ENCODE measurements at regions not wholly inside any gene's neighbourhood (a gene's known extent, or its start where the extent isn't known, plus 50 kb on each side); places are given as distances from the start of the nearest gene placed in this dataset.
"Not testable (repeated sequence)": the region's sequence is repeated elsewhere in the genome, so short reads cannot be mapped to it uniquely, and the experiment has no call there.

DNA sequence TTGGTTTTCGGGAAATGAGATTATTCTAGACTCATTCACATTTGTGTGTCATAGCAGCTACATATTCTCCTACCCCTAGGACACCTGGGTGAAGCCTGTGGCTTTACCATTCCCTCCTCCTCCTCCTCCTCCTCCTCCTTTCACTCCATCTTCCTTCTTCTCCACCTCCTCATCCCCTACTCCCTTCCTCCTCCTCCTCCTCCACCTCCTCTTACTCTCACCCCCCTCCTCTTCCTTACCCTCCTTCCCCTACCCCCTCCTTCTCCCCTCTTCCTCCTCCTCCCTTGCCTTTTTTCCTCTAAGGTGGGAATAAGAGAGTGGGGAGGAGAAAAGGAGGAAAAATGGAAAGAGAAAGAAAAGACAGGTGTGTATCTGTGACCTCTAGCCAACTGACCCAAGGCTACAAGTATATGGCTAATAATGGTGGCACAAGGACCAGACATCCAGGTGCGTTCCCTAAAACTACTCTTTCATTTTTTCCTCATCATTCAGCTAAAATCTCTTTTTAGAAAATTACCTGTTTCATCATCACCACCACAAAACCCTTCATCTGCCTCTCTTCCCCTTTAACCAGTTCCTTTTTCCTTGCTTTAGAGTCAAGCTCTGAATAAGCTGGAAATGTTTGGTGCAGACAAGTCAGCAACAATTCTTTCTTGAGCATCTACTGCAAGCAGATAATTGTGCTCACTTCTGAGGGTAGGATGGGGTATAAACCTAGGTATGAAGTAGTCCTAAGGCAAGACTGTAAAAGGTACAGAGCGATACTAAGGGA, 149.8 kb upstream of the FOXN3 start:
- no peak for DNase-seq

DNA sequence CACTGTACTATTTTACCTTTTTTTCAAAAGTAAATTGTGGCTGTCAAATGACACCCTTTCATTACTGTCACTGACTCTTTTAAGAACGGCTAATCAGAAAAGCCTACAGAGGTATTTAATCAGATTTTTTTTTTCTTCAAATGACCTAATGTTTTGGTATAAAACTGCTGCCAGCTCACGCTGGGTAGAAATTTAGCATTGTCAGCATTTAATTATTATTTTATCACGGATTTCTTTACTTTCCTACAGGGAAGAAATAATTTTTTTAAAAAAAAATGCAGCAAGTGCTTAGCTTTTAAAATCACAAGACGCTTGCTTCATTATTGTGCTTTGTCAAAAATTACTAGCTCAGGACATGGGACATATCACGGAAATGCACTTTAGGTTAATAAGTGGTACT, 149.1 kb upstream of the FOXN3 start:
- DNase-seq: no peak

DNA sequence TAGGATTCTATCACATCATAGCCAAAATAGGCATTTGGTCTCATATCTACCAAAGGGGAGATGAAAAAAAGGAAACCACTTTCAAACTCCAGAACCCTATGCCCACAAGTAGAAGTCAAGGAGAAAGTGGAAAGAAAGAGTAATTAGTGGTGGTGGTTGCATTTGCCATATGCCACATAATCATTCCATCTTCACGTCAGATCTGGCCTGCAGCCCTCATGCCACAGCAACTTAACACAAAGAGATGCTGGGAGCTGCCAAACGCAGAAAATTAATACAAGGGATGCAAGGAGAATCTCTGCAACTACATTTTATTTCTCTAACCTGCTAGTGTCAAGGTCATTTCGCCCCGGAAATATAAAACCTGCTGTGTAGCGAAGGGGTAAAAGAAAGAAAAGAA, 148.6 kb upstream of the FOXN3 start:
- no peak for DNase-seq

DNA sequence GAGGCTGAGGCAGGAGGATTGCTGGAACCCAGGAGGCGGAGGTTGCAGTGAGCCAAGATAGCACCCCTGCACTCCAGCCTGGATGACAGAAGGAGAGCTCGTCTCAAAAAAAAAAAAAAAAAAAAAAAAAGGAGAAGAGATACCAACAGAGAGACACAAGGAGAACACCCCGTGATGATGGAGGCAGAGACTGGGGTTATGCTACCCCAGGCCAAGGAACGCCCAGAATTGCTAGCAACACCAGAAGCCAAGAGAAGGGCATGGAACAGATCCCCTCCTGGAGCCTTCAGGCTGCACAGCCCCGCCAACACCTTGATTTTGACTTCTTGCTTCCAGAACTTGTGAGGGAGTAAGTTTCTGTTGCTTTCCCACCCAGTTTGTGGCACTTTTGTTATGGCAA, 148.0 kb upstream of the FOXN3 start:
- DNase-seq: no peak

DNA sequence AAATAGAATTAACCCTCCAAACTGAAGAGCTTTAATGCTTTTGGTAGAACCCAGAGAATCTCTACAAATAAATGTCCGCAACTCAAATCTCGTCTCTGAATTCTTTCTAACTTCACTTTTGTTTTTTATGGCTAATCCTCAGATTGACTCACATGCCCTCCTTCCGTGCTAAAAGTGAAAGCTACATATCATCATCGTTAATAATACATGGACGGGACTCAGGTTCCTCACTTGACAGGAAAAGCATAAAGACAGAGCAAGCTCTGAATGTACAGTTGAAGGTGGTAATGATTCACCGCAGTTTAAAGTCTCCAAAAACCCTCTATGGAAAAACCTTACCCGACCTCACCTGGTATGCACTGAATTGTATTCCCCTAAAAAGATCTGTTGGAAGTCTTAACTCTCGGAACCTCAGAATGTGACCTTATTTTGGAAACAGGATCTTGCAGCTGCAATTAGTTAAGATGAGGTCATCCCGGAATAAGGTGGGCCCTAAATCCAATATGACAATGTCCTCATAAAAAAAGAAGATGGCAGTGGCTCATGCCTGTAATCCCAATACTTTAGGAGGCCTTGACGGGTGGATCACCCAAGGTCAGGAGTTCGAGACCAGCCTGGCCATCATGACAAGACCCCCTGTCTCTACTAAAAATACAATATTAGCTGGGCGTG, 147.4 kb upstream of the FOXN3 start:
- DNase-seq: no peak

DNA sequence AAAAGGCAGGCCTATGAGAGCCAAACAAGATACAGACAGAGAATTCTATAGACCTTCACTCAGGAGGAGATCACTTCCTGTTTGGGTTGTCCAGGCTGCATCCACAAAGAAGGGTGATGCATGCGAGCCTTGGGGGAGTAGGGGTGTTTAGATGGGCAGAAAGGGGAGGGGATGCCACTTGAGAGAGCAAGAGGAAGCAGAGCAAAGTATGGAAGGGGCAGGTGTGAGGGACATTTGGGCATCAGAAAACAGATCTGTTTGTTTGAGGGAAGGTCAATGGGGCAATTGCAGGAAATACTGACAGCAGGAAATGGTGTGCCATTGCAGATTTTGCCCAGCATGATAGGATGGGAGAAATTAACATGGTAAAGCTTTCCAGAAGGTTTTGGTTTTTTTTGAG, 146.4 kb upstream of the FOXN3 start:
- no peak for DNase-seq

DNA sequence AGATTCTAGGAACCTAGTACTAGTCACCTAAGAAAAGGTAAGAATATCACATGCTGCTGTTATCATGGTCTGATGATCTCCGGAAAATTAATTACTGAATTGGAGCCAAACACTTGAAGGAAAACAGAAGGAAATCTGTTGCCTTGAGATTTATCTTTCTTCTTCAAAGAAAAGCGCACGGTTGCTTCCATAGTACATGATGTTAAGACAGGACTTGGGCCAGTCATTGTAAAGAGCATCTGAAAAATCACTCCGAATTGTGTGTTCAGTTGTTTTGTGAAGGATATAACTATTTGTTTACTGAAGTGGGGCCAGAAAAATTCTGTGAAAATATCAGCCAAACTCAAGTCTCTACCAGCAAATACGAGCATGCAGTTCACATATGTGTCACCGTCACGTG, 134.9 kb upstream of the FOXN3 start:
- no peak for DNase-seq

DNA sequence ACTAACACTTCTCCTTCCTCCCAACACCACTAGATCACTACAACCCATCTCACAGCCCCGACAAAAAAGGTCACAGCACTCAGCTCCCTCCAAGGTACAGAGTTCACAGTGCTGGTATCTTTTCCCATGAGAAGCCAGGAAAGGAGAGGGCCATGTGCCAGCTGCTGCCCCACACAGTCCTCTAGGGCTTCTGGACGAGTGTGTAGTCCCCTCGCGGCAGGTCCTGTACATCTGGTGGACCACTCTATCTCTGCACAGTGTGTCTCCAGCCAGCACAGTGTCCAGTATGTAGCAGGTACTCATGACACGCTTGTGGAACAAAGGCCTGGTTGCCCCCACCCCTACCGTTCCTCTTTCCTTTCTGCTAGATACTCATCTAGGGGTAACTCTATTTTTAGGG, 134.4 kb upstream of the FOXN3 start:
- DNase-seq: no peak

DNA sequence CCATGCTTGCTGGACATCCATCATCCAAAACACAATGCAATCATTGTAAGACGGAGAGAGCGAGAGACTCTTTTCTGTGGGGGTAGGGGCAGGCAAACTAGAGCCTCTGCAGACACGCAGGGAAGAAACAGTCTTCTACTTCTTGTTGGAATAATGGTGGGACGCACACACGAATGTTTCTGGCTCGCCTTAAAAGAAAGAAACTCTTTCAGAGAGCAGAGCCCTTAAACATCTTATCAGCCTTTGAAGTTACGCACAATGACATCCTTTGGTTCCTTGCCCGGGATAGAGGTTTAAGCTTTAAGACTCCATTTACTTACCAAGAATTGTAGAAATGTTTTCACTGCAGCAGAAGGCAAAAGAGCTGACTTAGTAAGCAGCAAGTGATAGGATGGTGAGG, 133.8 kb upstream of the FOXN3 start:
- no peak for DNase-seq

DNA sequence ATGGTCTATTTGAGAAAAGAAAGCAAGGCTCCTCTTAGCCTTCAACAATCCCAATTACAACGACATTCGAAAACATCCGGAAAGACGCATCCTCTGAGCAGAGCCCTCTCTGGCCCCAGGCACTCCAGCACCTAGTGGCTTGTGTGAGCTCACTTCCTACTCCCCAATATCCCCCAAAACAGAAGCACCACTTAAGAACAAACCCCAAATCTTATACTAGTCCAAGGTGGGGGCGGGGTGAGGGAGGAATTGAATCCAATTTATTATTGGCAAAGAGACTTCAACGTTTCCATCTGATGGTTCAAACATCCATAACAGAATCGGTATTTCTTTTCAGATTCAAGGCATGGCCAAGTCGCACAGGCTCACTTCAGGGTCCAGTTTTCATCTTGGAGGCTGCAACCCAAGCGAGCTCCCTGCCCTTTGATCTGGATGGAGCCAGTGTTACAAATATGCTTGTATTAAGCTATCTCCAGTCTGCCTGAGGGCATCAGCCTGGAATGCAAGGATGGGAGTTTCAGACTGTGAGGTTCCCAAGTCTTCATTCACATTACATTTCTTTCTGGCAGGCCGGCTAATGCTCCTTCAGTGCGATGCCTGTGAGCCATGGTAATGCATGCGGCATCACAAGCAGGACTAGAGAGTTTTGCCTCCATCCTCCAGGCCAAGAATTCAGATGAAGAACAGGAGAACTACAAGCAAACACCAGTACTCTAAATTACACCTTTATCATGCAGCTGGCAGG, 132.5 kb upstream of the FOXN3 start:
- no peak for DNase-seq

DNA sequence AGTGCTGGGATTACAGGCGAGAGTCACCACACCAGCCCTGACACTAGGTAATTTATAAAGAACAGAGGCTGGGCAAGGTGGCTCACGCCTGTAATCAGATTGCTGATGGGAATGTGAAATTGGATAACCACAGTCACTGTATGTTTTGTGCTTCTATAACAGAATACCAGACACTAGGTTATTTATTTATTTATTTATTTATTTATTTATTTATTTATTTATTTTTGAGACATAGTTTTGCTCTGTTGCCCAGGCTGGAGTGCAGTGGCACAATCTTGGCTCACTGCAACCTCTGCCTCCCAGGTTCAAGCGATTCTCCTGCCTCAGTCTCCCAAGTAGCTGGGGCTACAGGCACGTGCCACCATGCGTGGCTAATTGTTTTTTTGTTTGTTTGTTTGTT, 130.0 kb upstream of the FOXN3 start:
- not testable (repeated sequence) for DNase-seq

DNA sequence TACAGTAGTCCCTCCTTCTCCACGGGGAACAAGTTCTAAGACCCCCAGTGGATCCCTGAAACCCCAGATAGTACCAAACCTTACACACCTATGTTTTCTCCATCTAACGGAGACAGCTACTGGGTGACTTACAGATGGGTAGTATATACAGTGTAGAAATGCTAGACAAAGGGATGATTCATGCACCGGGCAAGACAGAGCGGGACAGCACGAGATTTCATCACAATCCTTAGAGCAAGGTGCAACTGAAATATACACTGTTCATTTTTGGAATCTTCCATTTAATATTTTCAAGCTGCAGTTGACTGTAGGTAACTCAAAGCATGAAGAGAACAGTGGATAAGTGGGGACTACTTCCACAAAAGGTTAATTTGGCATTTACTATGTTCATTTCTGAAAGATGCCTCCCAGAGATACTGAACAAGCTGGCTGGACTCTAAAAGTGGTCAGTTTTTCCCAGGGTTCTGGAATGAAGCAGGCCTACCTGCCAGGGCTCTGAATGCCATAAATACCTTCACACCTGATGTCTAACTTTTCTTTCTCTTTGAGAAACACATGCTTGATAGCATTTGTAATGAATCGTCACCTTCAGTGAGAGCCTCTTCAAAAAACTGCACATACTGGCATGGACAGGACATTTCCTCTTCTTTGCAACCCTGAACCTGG, 127.7 kb upstream of the FOXN3 start:
- no peak for DNase-seq

DNA sequence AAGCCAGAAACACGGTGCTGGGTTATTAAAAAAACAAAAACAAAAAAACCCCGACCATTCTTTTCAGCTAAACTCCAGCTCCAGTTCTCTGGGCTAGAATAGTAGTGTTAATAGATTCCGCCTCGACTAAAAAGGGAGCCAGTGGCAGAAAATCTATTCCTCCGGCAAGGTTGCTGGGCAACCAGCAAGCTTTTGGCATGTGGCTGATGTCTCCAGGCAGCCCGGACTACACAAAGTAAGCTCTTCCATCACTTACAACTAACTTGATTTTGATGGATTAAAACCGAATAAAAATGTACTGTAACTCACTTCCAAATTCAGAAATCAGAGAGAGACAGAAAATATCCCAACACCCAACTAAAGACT, 126.4 kb upstream of the FOXN3 start:
- DNase-seq: peak; percentile 67

DNA sequence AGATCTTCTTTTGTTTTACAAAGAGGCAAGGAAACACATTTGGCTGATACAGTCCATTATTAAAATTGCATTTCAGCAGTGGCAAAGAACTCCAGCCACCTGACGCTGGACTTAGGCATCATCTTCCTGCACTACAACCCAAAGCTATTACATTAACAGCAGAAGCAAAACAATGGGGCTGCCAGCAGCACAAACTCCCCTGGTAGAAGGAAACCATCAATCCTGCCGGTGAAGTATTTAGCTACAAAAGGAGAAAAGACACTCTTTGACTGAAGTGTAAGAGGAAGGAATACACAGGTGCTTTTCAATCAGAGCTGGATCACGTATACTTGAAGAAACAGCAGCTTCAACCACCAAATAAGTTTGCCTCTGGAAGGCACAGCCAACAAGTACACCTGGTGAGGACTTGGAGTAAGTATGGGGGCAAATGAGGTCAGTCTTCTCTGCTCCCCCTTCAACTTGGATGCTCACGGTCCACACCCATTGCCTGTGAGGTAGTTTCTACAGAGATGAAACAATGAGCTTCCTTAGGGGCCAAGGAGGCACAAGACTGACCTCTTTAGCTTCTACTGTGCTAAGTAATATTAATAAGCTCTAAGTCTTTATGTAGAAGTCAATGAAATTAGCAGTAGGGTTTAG, 125.9 kb upstream of the FOXN3 start:
- DNase-seq: no peak

DNA sequence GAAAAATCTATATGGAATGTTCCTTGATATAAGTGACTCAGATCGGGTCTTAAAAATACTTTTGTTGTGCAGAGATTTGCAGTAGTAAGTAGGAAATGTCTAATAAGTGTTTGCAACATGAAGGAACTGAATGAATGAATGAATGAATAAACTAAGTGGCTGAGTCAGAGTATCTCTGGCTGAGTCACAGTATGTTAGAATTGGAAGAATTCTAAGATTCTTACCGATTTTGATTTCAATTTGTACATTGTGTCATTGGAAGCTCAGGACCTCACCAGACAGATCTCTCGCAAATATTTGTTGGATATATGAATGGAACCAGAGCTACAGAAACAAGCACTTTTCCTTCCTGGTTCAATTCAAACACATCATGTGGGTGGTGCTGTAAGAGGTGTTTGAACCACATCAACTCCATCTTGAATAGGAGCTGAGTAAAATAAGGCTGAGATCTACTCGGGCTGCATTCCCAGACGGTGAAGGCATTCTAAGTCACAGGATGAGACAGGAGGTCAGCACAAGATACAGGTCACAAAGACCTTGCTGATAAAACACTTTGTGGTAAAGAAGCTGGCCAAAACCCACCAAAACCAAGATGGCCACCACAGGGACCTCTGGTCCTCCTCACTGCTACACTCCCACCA, 123.9 kb upstream of the FOXN3 start:
- DNase-seq: no peak

DNA sequence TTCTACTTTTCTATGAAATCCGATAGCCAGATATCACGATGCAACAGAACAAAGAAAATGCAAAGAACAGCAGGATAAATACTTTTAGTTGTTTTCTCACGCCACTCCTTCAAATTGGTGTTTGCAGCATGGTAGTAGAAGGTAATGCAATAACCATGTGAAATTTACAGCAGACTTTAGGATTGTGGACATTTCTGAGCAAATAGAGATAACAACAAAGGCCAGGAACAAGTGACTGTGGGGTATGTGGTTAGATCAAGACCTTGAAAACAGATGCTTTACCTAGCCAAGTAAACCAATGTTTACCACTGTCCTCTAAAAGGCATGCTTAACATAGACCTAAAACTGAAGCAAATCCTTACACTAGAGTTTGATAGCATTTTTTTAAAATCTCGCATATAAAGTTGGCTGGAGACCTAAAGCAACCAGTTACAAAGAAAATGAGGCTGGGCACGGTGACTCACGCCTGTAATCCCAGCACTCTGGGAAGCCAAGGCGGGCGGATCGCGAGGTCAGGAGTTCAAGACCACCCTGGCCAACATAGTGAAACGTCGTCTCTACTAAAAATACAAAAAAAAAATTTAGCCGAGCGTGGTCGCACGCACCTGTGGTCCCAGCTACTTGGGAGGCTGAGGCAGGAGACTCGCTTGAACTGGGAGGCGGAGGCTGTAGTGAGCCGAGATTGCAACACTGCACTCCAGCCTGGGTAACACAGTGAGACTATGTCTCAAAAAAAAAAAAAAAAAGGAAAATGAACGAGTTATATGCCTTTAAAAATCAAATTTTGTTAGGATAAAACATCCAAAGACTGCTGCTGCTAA, 123.2 kb upstream of the FOXN3 start:
- no peak for DNase-seq

DNA sequence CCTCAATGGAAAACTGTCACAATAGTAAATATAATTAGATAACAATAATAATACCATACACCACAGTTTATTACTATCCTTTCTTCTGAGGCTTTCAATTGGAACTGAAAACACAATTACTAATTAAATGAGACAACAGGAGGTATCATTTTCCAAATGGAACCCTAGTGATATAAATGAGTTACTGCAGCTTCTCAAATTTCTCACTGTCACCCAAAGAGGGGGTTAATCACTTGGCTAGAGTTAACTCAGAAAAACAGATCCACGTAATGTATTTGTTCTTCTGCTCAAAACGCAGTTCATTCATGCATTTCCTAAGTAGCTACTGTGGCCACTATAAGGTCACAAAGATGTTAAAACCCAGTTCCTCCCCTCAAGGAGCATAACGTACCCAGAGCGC, 120.9 kb upstream of the FOXN3 start:
- no peak for DNase-seq

DNA sequence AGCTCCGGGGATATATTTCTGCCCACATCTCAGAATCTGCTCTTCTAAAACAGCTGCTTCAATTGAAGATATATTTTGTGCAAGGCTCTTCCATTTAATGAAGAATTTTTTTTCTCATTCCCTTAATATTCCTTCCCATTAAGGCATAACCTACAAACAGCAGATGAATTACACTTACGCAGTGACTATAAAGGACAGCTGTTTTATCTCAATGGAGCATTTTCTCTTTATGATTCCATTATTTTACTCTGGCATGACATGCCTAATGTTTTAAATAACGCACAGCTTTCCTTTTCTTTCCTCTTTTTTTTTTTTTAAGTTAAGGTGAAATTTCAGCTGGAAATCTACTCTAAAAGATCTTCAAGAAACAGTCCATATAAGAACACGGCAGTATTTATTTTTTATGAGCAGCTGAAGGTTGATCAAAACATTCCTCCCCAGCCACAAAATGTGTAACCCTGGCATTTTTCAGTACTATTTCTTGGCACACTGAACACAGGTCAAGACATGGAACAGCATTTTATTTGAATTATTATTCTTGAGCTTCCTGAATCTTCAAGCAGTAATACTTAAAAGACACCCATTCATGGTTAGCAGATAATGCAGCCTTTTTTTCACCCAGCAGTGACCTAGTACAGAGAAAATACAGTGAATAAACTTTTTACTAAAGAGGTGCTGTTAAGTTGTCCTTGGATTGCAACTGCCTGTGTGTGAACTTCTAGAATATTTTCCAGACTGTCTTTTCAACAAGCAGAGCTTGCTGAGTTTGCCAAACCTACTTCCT, 118.1 kb upstream of the FOXN3 start:
- no peak for DNase-seq

DNA sequence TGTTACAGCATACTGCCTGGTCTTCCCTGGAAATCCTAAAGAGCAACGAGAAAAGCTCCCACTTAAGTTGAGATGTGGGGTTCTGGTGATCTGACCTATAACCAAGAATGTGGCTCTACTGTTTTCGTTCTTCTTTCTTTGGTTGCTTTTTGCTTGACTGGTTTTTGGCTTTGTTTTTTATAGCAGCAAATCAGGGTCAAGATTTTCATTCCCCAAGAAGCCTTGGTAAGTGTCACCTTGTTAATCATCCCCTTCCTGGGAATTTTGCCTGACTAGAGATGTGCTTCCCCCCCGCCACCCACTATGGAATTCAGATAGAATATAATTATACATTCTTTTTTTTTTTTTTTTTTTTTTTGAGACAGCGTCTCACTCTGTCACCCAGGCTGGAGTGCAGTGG, 116.7 kb upstream of the FOXN3 start:
- no peak for DNase-seq

DNA sequence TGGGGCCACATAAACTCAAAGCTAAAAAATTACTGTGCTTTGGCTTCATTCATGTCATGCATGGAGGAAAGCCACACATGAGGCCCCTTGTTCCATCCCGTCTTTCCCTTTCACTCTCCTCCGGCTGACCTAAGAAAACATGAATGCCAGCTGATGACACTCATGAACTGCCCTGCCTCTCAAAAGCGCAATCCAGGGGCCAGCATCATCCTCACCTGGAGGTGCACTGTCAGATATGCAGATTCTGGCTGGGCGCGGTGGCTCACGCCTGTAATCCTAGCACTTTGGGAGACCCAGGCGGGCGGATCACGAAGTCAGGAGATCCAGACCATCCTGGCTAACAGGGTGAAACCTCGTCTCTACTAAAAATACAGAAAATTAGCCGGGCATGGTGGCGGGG, 116.1 kb upstream of the FOXN3 start:
- no peak for DNase-seq
